B cell (primary cell): ENCODE measurements at regions not wholly inside any gene's neighbourhood (a gene's known extent, or its start where the extent isn't known, plus 50 kb on each side); places are given as distances from the start of the nearest gene placed in this dataset.

Experiments used
- ATAC-seq: fragments of 200-7000 bp; cut with Tn5 transposase; one replicate; pipeline ENCODE4 v1.10.0; 2021; ENCODE audit warnings: low read depth, mild to moderate bottlenecking, moderate number of reproducible peaks, moderate library complexity
- CTCF ChIA-PET: fragments of 350-600 bp; sonication (Branson Sonifier 250); formaldehyde crosslinking; loops from one replicate; lab custom pipeline; 2021; ENCODE audit warnings: antibody characterized with exemption, inconsistent platforms; lab: Charles Lee
- POLR2A ChIA-PET: fragments of 350-600 bp; sonication (Branson Sonifier 250); formaldehyde crosslinking; loops from one replicate; lab custom pipeline; 2021; ENCODE audit warnings: antibody characterized with exemption; lab: Charles Lee
- DNase-seq: peaks from one replicate; pipeline ENCODE4 v3.0.0; 2013
- H2AFZ ChIP-seq: 2 replicates; pipeline ENCODE4 v1.6.1; 2012; ENCODE audit warnings: mild to moderate bottlenecking, low read depth, low read length; ENCODE audit not compliant: insufficient read depth, poor library complexity, severe bottlenecking
- H3K27ac ChIP-seq, 2 donors: 1 replicate in 1 of 2; 2 replicates in 1 of 2; pipeline ENCODE4 v1.5.1; 2012 to 2013; ENCODE audit warnings: low read length in 2 of 2, mild to moderate bottlenecking in 2 of 2, moderate library complexity in 1 of 2
- H3K27me3 ChIP-seq, 4 experiments: fragments of 200-600 bp in 1 of 4; sonication (generic) in 1 of 4; replicated peaks in 1 of 4; 1 replicate in 2 of 4; 2 replicates in 2 of 4; pipeline versions ENCODE4 v1.6.1 to v1.7.0; 2013 to 2016; ENCODE audit warnings: low read length in 3 of 4, mild to moderate bottlenecking in 2 of 4, mixed read lengths in 1 of 4, moderate library complexity in 1 of 4; ENCODE audit not compliant: insufficient read depth in 4 of 4, control insufficient read depth in 3 of 4; ENCODE audit errors: control extremely low read depth in 1 of 4
- H3K36me3 ChIP-seq, 2 experiments: replicated peaks in 1 of 2; 1 replicate in 1 of 2; 2 replicates in 1 of 2; pipeline versions ENCODE4 v1.6.1 to v1.7.1; 2013; ENCODE audit warnings: low read length in 1 of 2; ENCODE audit not compliant: insufficient read depth in 2 of 2, control insufficient read depth in 1 of 2; ENCODE audit errors: control extremely low read depth in 1 of 2, extremely low read depth in 1 of 2
- H3K4me1 ChIP-seq, 2 donors: fragments of 200-600 bp in 1 of 2; sonication (generic) in 1 of 2; 1 replicate in 1 of 2; 2 replicates in 1 of 2; pipeline versions ENCODE4 v1.5.1 to v1.6.1; 2013 to 2017; ENCODE audit warnings: low read length in 2 of 2; ENCODE audit not compliant: control insufficient read depth in 2 of 2, insufficient read depth in 2 of 2
- H3K4me2 ChIP-seq: replicated peaks from 2 replicates; pipeline ENCODE3; 2012; ENCODE audit warnings: mild to moderate bottlenecking, low read depth, low read length; ENCODE audit not compliant: poor library complexity, severe bottlenecking
- H3K4me3 ChIP-seq, 5 experiments: fragments of 200-600 bp in 1 of 5; sonication (generic) in 1 of 5; 1 replicate in 3 of 5; 2 replicates in 2 of 5; pipeline versions ENCODE4 v1.5.1 to v1.7.0; 2011 to 2016; ENCODE audit warnings: low read length in 4 of 5, mild to moderate bottlenecking in 4 of 5, low read depth in 2 of 5, control low read depth in 1 of 5, moderate library complexity in 1 of 5; ENCODE audit not compliant: insufficient read depth in 1 of 5; ENCODE audit errors: control extremely low read depth in 1 of 5, extremely low read depth in 1 of 5
- H3K79me2 ChIP-seq: fragments of 200-600 bp; sonication (generic); one replicate; pipeline ENCODE4 v1.6.0; 2016; ENCODE audit warnings: low read length; ENCODE audit not compliant: control insufficient read depth, insufficient read depth
- H3K9ac ChIP-seq: fragments of 200-600 bp; sonication (generic); 2 replicates; pipeline ENCODE4 v1.6.1; 2017; ENCODE audit warnings: mild to moderate bottlenecking, low read length, moderate library complexity
- H3K9me3 ChIP-seq, 3 donors: one replicate each; pipeline versions ENCODE4 v1.6.1 to v1.7.1; 2013; ENCODE audit warnings: low read length in 2 of 3; ENCODE audit not compliant: control insufficient read depth in 2 of 3, insufficient read depth in 1 of 3; ENCODE audit errors: control extremely low read depth in 1 of 3
- H4K20me1 ChIP-seq: 2 replicates; pipeline ENCODE4 v1.6.0; 2012; ENCODE audit warnings: mild to moderate bottlenecking, low read length; ENCODE audit not compliant: insufficient read depth, control insufficient read depth, poor library complexity, severe bottlenecking
- H3K27ac Mint-ChIP-seq: one replicate; pipeline ENCODE4 v1.8.0; 2021; ENCODE audit warnings: mixed read lengths
- H3K27me3 Mint-ChIP-seq: one replicate; pipeline ENCODE4 v1.8.0; 2021; ENCODE audit warnings: mixed read lengths
- H3K4me1 Mint-ChIP-seq: one replicate; pipeline ENCODE4 v1.8.0; 2021; ENCODE audit warnings: mixed read lengths
- H3K4me3 Mint-ChIP-seq: one replicate; pipeline ENCODE4 v1.8.0; 2021; ENCODE audit warnings: mixed read lengths
- H3K9me3 Mint-ChIP-seq: one replicate; pipeline ENCODE4 v1.8.0; 2022; ENCODE audit warnings: mixed read lengths; ENCODE audit not compliant: insufficient read depth
- CTCF ChIP-seq: fragments of 200-600 bp; IDR thresholded peaks from one replicate; pipeline ENCODE4 v1.8.0; 2022; ENCODE audit warnings: antibody characterized with exemption, mild to moderate bottlenecking
- EZH2 ChIP-seq: IDR thresholded peaks from 2 replicates; pipeline ENCODE4 v1.6.1; 2012; ENCODE audit warnings: borderline replicate concordance, low read depth, mild to moderate bottlenecking, moderate library complexity, low read length; ENCODE audit not compliant: insufficient read depth, poor library complexity, severe bottlenecking
- WGBS: methylation state at CpG from one replicate; pipeline ENCODE4 v1.1.5; 2013; ENCODE audit warnings: missing lambda C conversion rate; ENCODE audit not compliant: insufficient coverage; 5-methylcytosine and 5-hydroxymethylcytosine counted together
- intact Hi-C: fragments of 100-400 bp; cut with micrococcal nuclease; formaldehyde crosslinking; loops from one replicate; pipeline ENCODE4 v1.10.0; 2022

- Histone ChIP-seq H2AFZ (no peak overlapping the region), H3K4me1 (no peaks in the 10 kb centered on the region), H3K27ac (no peak overlapping the region), H3K9me3 (peaks cover 0 to 10% (median 0%) of the 10 kb centered on the region in 3 donors), H3K27me3 (no peaks in the 10 kb centered on the region), H3K4me2 (no peak overlapping the region), H4K20me1 (no peaks in the 10 kb centered on the region), H3K4me3 (no peak overlapping the region), H3K79me2 (no peaks in the 10 kb centered on the region), H3K9ac (no peak overlapping the region), H3K36me3 (no peaks in the 10 kb centered on the region)
- ChIA-PET POLR2A (no interaction called here), CTCF (no interaction called here)
- Mint-ChIP-seq H3K27me3 (no peaks in the 10 kb centered on the region), H3K27ac (no peak overlapping the region), H3K4me3 (no peak overlapping the region), H3K4me1 (no peaks in the 10 kb centered on the region), H3K9me3 (peaks cover 5% of the 10 kb centered on the region)
- intact Hi-C loops, result no loop called here
- no peak for TF ChIP-seq CTCF
- TF ChIP-seq EZH2, result no peak
- DNase-seq (no peak), ATAC-seq (no peak)
Observed at GRCh38 chr16:7216719-7217118, 115.9 kb upstream of the RBFOX1 start.

- POLR2A ChIA-PET, result no interaction called here
- Histone ChIP-seq H3K4me1 (no peaks in the 10 kb centered on the region), H3K79me2 (no peaks in the 10 kb centered on the region), H3K27me3 (no peaks in the 10 kb centered on the region), H3K27ac (no peak overlapping the region), H3K9me3 (peaks cover 0 to 14% (median 0%) of the 10 kb centered on the region in 3 donors), H3K36me3 (no peaks in the 10 kb centered on the region), H3K9ac (no peak overlapping the region), H2AFZ (no peak overlapping the region), H4K20me1 (no peaks in the 10 kb centered on the region), H3K4me2 (no peak overlapping the region), H3K4me3 (no peak overlapping the region)
- Mint-ChIP-seq H3K4me3 (no peak overlapping the region), H3K4me1 (no peaks in the 10 kb centered on the region), H3K27ac (no peak overlapping the region), H3K27me3 (no peaks in the 10 kb centered on the region), H3K9me3 (peaks cover 2% of the 10 kb centered on the region)
- WGBS, result 76% methylated on average over 4 of the region's 9 CpGs
- intact Hi-C loops, result no loop called here
- DNase-seq, result no peak
- TF ChIP-seq EZH2 (no peak), CTCF (no peak)
- no peak for ATAC-seq
- CTCF ChIA-PET, result no interaction called here
Observed at GRCh38 chr16:7211781-7212180, 120.9 kb upstream of the RBFOX1 start.
